HCT116 (cell line): ENCODE measurements at regions not wholly inside any gene's neighbourhood (a gene's known extent, or its start where the extent isn't known, plus 50 kb on each side); places are given as distances from the start of the nearest gene placed in this dataset.

Source experiments
- ATAC-seq: fragments of 200-7000 bp; cut with Tn5 transposase; 2 replicates; pipeline ENCODE4 v1.9.1; 2020; ENCODE audit warnings: mild to moderate bottlenecking, moderate library complexity
- BruUV-seq: library from RNA; stranded (reverse); fragments of 400-500 nt; replicated peaks from 2 replicates; lab custom pipeline; 2021; lab: Mats Ljungman, UMichigan
- CTCF ChIA-PET: fragments of 300-600 bp; sonication (Branson Sonifier 250); formaldehyde crosslinking; loops from one replicate; lab custom pipeline; 2021; ENCODE audit warnings: antibody characterized with exemption; lab: Charles Lee
- POLR2A ChIA-PET: fragments of 300-600, 350-600 bp; sonication (Branson Sonifier 250); formaldehyde crosslinking; loops from one replicate; lab custom pipeline; 2021; ENCODE audit warnings: antibody characterized with exemption; lab: Charles Lee
- RAD21 ChIA-PET, 2 experiments: fragments of 300-600 bp; sonication (Branson Sonifier 250); formaldehyde crosslinking; loops; one replicate each; lab custom pipeline; 2023; ENCODE audit warnings: low total read pairs in 2 of 2; ENCODE audit not compliant: uncharacterized antibody in 2 of 2, unreplicated experiment in 2 of 2, low non-redundant PET in 1 of 2; lab: Charles Lee
- DNase-seq: peaks from one replicate; pipeline ENCODE4 v3.0.0-alpha.2; 2010; ENCODE audit warnings: low read depth, low spot score
- H2AFZ ChIP-seq: fragments of 200-600 bp; shearing (Covaris generic), sonication (generic); 2 replicates; pipeline ENCODE4 v1.6.1; 2017; ENCODE audit warnings: low read depth, mixed run types, mixed read lengths, antibody characterized with exemption, low read length; ENCODE audit not compliant: poor library complexity, severe bottlenecking
- H3K27ac ChIP-seq: 2 replicates; pipeline ENCODE4 v1.5.1; 2012; ENCODE audit warnings: low read depth, low read length
- H3K27me3 ChIP-seq: fragments of 200-600 bp; sonication (generic); 2 replicates; pipeline ENCODE4 v1.6.1; 2016; ENCODE audit warnings: mixed run types, low read length, mixed read lengths; ENCODE audit not compliant: insufficient read depth
- H3K36me3 ChIP-seq, 2 experiments: fragments of 200-500 bp in 1 of 2; fragments of 200-600 bp in 1 of 2; sonication (Bioruptor generic) in 1 of 2; sonication (generic) in 1 of 2; 2 replicates each; pipeline versions ENCODE4 v1.5.1 to v1.6.1; 2014 to 2016; ENCODE audit warnings: low read length in 2 of 2, inconsistent platforms in 1 of 2, mixed read lengths in 1 of 2, mixed run types in 1 of 2; ENCODE audit not compliant: insufficient read depth in 2 of 2, control insufficient read depth in 1 of 2
- H3K4me1 ChIP-seq, 2 experiments: fragments of 200-600 bp in 1 of 2; sonication (generic) in 1 of 2; 2 replicates each; pipeline versions ENCODE4 v1.5.1 to v1.6.1; 2012 to 2017; ENCODE audit warnings: low read length in 2 of 2, inconsistent platforms in 1 of 2, mild to moderate bottlenecking in 1 of 2, mixed read lengths in 1 of 2, mixed run types in 1 of 2, moderate library complexity in 1 of 2; ENCODE audit not compliant: insufficient read depth in 2 of 2, control insufficient read depth in 1 of 2
- H3K4me2 ChIP-seq: fragments of 200-600 bp; sonication (generic); 2 replicates; pipeline ENCODE4 v1.6.1; 2017; ENCODE audit warnings: mixed run types, low read length, mixed read lengths
- H3K4me3 ChIP-seq, 2 experiments: fragments of 200-600 bp in 1 of 2; sonication (generic) in 1 of 2; replicated peaks in 1 of 2; 2 replicates each; pipeline ENCODE4 v1.5.1; 2011 to 2016; ENCODE audit warnings: low read length in 2 of 2, control low read depth in 1 of 2, low read depth in 1 of 2, mild to moderate bottlenecking in 1 of 2, mixed read lengths in 1 of 2, mixed run types in 1 of 2
- H3K79me2 ChIP-seq: fragments of 200-600 bp; sonication (generic); 2 replicates; pipeline ENCODE4 v1.6.1; 2017; ENCODE audit warnings: mild to moderate bottlenecking, mixed run types, low read length, moderate library complexity, mixed read lengths; ENCODE audit not compliant: insufficient read depth
- H3K9ac ChIP-seq: fragments of 200-600 bp; sonication (generic); 2 replicates; pipeline ENCODE4 v1.6.1; 2016; ENCODE audit warnings: low read length, mixed read lengths
- H3K9me2 ChIP-seq: fragments of 200-600 bp; sonication (generic), shearing (Covaris generic); 2 replicates; pipeline ENCODE4 v1.6.1; 2017; ENCODE audit warnings: mixed run types, mild to moderate bottlenecking, moderate library complexity; ENCODE audit not compliant: insufficient read depth
- H3K9me3 ChIP-seq, 2 experiments: fragments of 200-500 bp in 1 of 2; fragments of 200-600 bp in 1 of 2; sonication (Bioruptor generic) in 1 of 2; sonication (generic) in 1 of 2; 2 replicates each; pipeline ENCODE4 v1.6.1; 2014 to 2017; ENCODE audit warnings: low read length in 2 of 2, mixed read lengths in 2 of 2, inconsistent platforms in 1 of 2, low read depth in 1 of 2, mild to moderate bottlenecking in 1 of 2, mixed run types in 1 of 2, moderate library complexity in 1 of 2; ENCODE audit not compliant: control insufficient read depth in 1 of 2, insufficient read depth in 1 of 2
- H4K20me1 ChIP-seq: fragments of 200-600 bp; sonication (generic), shearing (Covaris generic); 2 replicates; pipeline ENCODE4 v1.6.1; 2017; ENCODE audit warnings: mixed run types, mild to moderate bottlenecking, moderate library complexity; ENCODE audit not compliant: insufficient read depth
- ATF3 ChIP-seq: IDR thresholded peaks from 2 replicates; pipeline ENCODE4 v1.6.1; 2012
- CBX3 ChIP-seq: IDR thresholded peaks from 2 replicates; pipeline ENCODE4 v1.6.1; 2012; ENCODE audit warnings: low read depth
- CTCF ChIP-seq, 3 experiments: fragments of 200-600 bp in 1 of 3; sonication (generic) in 1 of 3; IDR thresholded peaks in 2 of 3; conservative IDR thresholded peaks in 1 of 3; 2 replicates each; pipeline ENCODE4 v1.5.1; 2012 to 2017; ENCODE audit warnings: low read depth in 2 of 3, low read length in 2 of 3, antibody characterized with exemption in 1 of 3, borderline replicate concordance in 1 of 3, control low read depth in 1 of 3, mild to moderate bottlenecking in 1 of 3, mixed read lengths in 1 of 3, mixed run types in 1 of 3, moderate library complexity in 1 of 3; ENCODE audit not compliant: insufficient read depth in 1 of 3
- EZH2 ChIP-seq: fragments of 200-600 bp; sonication (generic); IDR thresholded peaks from 2 replicates; pipeline ENCODE4 v1.6.1; 2017; ENCODE audit warnings: antibody characterized with exemption, mixed run types
- JUND ChIP-seq: IDR thresholded peaks from 2 replicates; pipeline ENCODE4 v1.6.1; 2012
- YY1 ChIP-seq: IDR thresholded peaks from 2 replicates; pipeline ENCODE4 v1.6.1; 2011; ENCODE audit warnings: low read length, low read depth, moderate library complexity, mild to moderate bottlenecking; ENCODE audit not compliant: insufficient replicate concordance; ENCODE audit errors: extremely low read depth
- ZBTB33 ChIP-seq: IDR thresholded peaks from 2 replicates; pipeline ENCODE4 v1.6.1; 2011; ENCODE audit warnings: mild to moderate bottlenecking, low read length, moderate library complexity; ENCODE audit not compliant: insufficient replicate concordance; ENCODE audit errors: extremely low read depth
- intact Hi-C: fragments of 100-400 bp; cut with micrococcal nuclease; formaldehyde crosslinking; loops from 2 replicates; pipeline ENCODE4 v1.10.0; 2022

GRCh38 chr9:99760421-99760820 is 61.3 kb upstream of the NR4A3 start:
- RAD21 ChIA-PET = no interaction called here
- Histone ChIP-seq H3K9me3 (no peaks in the 10 kb centered on the region), H3K36me3 (no peaks in the 10 kb centered on the region), H3K27ac (no peak overlapping the region), H4K20me1 (no peaks in the 10 kb centered on the region), H3K27me3 (no peaks in the 10 kb centered on the region), H3K9ac (no peak overlapping the region), H3K4me2 (no peak overlapping the region), H2AFZ (no peak overlapping the region), H3K4me3 (no peak overlapping the region), H3K79me2 (no peaks in the 10 kb centered on the region), H3K4me1 (no peaks in the 10 kb centered on the region), H3K9me2 (no peaks in the 10 kb centered on the region)
- intact Hi-C loops = no loop called here
- TF ChIP-seq CBX3 = no peak
- no peak for TF ChIP-seq ZBTB33
- no peak for TF ChIP-seq ATF3
- TF ChIP-seq EZH2 = no peak
- TF ChIP-seq YY1 = no peak
- TF ChIP-seq JUND = no peak
- ATAC-seq (no peak), DNase-seq (no peak)
- POLR2A ChIA-PET = no interaction called here
- no TSS peak for BruUV-seq
- CTCF ChIA-PET = no interaction called here

GRCh38 chr9:99762470-99762869 is 59.2 kb upstream of the NR4A3 start:
- Histone ChIP-seq H3K9me3 (no peaks in the 10 kb centered on the region), H3K4me1 (no peaks in the 10 kb centered on the region), H4K20me1 (no peaks in the 10 kb centered on the region), H3K4me3 (no peak overlapping the region), H3K9ac (no peak overlapping the region), H3K4me2 (no peak overlapping the region), H3K27me3 (no peaks in the 10 kb centered on the region), H3K79me2 (no peaks in the 10 kb centered on the region), H3K9me2 (no peaks in the 10 kb centered on the region), H3K27ac (no peak overlapping the region), H3K36me3 (no peaks in the 10 kb centered on the region), H2AFZ (no peak overlapping the region)
- ChIA-PET POLR2A (no interaction called here), RAD21 (no interaction called here), CTCF (no interaction called here)
- DNase-seq = no peak
- intact Hi-C loops = no loop called here
- BruUV-seq = no TSS peak
- no peak for TF ChIP-seq CTCF (IDR thresholded peaks at IDR 0.05 in 2 of 3, conservative IDR thresholded peaks at IDR 0.05 in 1 of 3; ENCODE audit: borderline replicate concordance in 1 of 3, insufficient read depth in 1 of 3, low read depth in 2 of 3, low read length in 2 of 3)
- ATAC-seq = no peak
